ENCODE measurements at regions not wholly inside any gene's neighbourhood (a gene's known extent, or its start where the extent isn't known, plus 50 kb on each side); places are given as distances from the start of the nearest gene placed in this dataset.

DNA sequence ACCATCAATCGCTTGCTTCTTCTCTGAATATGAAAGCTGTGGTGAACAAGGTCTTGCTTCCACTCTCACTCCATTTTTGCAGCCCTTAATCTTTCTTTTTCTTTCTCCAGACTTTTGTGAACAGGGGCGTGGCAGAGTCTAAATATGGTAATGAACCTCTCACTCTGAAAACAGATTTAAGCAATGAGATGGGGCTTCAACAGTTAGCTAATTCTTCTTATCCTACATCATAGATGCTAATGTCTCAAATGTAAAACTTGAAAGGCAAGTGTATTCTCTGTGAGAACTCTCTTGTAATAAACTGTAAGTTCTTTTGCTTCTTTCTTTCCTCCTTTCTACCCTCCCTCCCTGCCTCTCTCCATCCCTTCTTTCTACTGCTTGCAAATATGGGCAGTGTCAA lies 106.5 kb upstream of the ANK2 start:
- TF ChIP-seq, protein P1, sequence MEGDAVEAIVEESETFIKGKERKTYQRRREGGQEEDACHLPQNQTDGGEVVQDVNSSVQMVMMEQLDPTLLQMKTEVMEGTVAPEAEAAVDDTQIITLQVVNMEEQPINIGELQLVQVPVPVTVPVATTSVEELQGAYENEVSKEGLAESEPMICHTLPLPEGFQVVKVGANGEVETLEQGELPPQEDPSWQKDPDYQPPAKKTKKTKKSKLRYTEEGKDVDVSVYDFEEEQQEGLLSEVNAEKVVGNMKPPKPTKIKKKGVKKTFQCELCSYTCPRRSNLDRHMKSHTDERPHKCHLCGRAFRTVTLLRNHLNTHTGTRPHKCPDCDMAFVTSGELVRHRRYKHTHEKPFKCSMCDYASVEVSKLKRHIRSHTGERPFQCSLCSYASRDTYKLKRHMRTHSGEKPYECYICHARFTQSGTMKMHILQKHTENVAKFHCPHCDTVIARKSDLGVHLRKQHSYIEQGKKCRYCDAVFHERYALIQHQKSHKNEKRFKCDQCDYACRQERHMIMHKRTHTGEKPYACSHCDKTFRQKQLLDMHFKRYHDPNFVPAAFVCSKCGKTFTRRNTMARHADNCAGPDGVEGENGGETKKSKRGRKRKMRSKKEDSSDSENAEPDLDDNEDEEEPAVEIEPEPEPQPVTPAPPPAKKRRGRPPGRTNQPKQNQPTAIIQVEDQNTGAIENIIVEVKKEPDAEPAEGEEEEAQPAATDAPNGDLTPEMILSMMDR (conservative IDR thresholded peaks at IDR 0.05; ENCODE audit: low read length): no peak
- no peak for TF ChIP-seq EZH2phosphoT487 (IDR thresholded peaks at IDR 0.05; ENCODE audit: borderline replicate concordance)
